ENCODE measurements at regions not wholly inside any gene's neighbourhood (a gene's known extent, or its start where the extent isn't known, plus 50 kb on each side); places are given as distances from the start of the nearest gene placed in this dataset.

DNA sequence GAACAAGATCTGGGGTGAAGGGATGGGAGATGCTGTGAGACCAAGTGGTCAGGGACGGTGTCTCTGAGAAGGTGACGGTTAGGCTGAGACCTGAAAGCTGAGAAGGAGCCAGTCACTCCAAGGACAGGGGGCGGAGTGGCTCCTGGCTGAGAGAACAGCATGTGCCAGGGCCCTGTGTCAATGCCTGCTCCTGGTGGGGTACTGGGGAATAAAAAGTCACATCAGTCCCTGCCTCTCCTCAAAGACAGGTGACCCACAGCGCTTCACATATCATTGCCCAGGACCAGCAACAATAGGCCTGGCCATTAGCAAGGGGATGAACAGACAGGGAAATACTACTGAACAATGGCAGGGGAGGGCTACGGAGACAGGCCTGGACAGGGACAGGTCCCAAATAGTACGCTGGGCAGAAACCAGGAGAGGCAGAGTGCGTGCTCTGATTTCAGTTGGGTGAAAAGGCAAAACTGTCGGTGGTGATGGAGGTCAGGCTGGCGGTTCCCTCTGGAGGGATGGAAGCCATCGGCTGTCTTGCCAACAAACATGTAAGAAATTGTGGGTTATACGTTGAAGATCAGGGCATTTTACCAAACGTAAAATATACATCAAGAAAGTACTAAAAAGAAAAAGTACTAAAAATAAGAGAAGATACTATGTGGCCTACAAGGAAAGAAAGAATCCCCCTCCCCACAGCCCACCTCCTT is 64.3 kb downstream of the C9orf50 start:
- TF ChIP-seq, protein P1, sequence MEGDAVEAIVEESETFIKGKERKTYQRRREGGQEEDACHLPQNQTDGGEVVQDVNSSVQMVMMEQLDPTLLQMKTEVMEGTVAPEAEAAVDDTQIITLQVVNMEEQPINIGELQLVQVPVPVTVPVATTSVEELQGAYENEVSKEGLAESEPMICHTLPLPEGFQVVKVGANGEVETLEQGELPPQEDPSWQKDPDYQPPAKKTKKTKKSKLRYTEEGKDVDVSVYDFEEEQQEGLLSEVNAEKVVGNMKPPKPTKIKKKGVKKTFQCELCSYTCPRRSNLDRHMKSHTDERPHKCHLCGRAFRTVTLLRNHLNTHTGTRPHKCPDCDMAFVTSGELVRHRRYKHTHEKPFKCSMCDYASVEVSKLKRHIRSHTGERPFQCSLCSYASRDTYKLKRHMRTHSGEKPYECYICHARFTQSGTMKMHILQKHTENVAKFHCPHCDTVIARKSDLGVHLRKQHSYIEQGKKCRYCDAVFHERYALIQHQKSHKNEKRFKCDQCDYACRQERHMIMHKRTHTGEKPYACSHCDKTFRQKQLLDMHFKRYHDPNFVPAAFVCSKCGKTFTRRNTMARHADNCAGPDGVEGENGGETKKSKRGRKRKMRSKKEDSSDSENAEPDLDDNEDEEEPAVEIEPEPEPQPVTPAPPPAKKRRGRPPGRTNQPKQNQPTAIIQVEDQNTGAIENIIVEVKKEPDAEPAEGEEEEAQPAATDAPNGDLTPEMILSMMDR (IDR thresholded peaks at IDR 0.05 in 4 of 5, conservative IDR thresholded peaks at IDR 0.05 in 1 of 5) = no peak
- TF ChIP-seq POLR2A (IDR thresholded peaks at IDR 0.05) = no peak
